Endothelial cell (in vitro differentiated cells): ENCODE measurements at regions not wholly inside any gene's neighbourhood (a gene's known extent, or its start where the extent isn't known, plus 50 kb on each side); places are given as distances from the start of the nearest gene placed in this dataset.

Experiments used
- DNase-seq: peaks from one replicate; pipeline ENCODE4 v3.0.0; 2021; ENCODE audit warnings: low spot score
- H3K27ac Mint-ChIP-seq: one replicate; pipeline ENCODE4 v1.8.0; 2021; ENCODE audit warnings: mixed read lengths, inconsistent platforms; ENCODE audit not compliant: unreplicated experiment
- H3K27me3 Mint-ChIP-seq: one replicate; pipeline ENCODE4 v1.8.0; 2021; ENCODE audit warnings: mild to moderate bottlenecking, moderate library complexity, mixed read lengths, inconsistent platforms; ENCODE audit not compliant: unreplicated experiment
- H3K36me3 Mint-ChIP-seq: one replicate; pipeline ENCODE4 v1.8.0; 2021; ENCODE audit warnings: mild to moderate bottlenecking, low read depth, mixed read lengths, inconsistent platforms; ENCODE audit not compliant: unreplicated experiment
- H3K4me1 Mint-ChIP-seq: one replicate; pipeline ENCODE4 v1.8.0; 2021; ENCODE audit warnings: mild to moderate bottlenecking, mixed read lengths, inconsistent platforms; ENCODE audit not compliant: unreplicated experiment
- H3K4me3 Mint-ChIP-seq: one replicate; pipeline ENCODE4 v1.8.0; 2021; ENCODE audit warnings: mild to moderate bottlenecking, mixed read lengths, inconsistent platforms; ENCODE audit not compliant: unreplicated experiment
- H3K9me3 Mint-ChIP-seq: one replicate; pipeline ENCODE4 v1.8.0; 2021; ENCODE audit warnings: mixed read lengths, inconsistent platforms; ENCODE audit not compliant: unreplicated experiment
- TF ChIP-seq, protein P1 (sequence below): fragments of 200-600 bp; sonication (generic); IDR thresholded peaks from one replicate; pipeline ENCODE4 v1.5.0; 2021; ENCODE audit warnings: antibody characterized with exemption; ENCODE audit not compliant: unreplicated experiment

DNA sequence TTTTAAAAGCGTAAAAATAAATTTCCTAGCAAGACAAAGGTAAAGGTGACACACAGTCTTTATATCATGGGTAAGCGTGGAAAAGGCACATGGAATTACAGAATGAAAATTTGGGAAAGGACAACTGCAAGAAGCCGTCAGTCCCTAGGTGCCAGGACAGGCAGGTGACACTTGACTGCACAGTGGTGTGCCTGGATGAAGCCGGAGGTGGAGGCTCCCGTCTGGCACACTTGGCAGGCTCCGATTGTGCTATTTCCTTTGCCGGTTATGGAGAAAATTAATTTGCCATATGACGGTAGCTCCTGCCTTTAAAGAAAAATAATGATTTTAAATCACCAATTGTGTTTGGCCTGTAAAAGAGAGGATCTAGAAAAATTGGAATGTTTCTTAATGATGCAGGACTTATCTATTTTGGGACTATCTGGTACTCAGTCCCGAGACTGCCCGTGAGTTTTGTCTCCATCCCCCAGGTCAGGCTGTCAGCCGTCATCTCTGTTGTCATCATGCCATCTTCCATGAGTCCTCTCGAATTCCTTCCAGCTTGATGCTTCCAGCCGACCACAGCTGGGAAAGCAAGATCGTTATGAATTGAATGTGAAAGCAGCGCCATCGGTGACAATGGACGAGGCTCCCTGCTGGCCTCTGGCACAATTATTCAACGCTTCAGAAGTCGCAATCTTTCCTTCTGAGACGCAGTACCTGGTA lies 56.2 kb upstream of the MGMT start:
- H3K36me3 Mint-ChIP-seq, result no peaks in the 10 kb centered on the region
- no peak overlapping the region for H3K27ac Mint-ChIP-seq
- TF ChIP-seq, protein P1, sequence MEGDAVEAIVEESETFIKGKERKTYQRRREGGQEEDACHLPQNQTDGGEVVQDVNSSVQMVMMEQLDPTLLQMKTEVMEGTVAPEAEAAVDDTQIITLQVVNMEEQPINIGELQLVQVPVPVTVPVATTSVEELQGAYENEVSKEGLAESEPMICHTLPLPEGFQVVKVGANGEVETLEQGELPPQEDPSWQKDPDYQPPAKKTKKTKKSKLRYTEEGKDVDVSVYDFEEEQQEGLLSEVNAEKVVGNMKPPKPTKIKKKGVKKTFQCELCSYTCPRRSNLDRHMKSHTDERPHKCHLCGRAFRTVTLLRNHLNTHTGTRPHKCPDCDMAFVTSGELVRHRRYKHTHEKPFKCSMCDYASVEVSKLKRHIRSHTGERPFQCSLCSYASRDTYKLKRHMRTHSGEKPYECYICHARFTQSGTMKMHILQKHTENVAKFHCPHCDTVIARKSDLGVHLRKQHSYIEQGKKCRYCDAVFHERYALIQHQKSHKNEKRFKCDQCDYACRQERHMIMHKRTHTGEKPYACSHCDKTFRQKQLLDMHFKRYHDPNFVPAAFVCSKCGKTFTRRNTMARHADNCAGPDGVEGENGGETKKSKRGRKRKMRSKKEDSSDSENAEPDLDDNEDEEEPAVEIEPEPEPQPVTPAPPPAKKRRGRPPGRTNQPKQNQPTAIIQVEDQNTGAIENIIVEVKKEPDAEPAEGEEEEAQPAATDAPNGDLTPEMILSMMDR, result no peak
- no peak overlapping the region for H3K4me3 Mint-ChIP-seq
- peaks cover 15% of the 10 kb centered on the region for H3K4me1 Mint-ChIP-seq
- DNase-seq, result no peak
- peaks cover 2% of the 10 kb centered on the region for H3K27me3 Mint-ChIP-seq
- no peaks in the 10 kb centered on the region for H3K9me3 Mint-ChIP-seq

DNA sequence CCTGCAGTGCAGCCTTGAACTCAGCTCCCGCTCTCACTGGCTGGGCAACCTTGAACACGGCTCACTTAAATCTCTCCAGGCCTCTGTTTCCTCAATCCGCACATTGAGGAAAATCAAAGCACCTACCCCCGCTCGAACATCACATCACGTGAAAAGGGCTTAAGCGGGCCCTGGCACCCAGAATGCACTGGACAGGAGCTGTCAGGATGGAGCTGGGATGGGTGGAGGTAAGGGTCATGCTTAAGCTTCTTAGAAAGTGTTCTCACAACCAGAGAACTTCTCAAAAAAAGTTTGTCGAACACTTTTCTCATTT lies 55.7 kb upstream of the MGMT start:
- TF ChIP-seq, protein P1, result no peak
- no peak overlapping the region for H3K4me3 Mint-ChIP-seq
- no peaks in the 10 kb centered on the region for H3K36me3 Mint-ChIP-seq
- peaks cover 2% of the 10 kb centered on the region for H3K27me3 Mint-ChIP-seq
- no peaks in the 10 kb centered on the region for H3K9me3 Mint-ChIP-seq
- H3K4me1 Mint-ChIP-seq, result peaks cover 15% of the 10 kb centered on the region
- DNase-seq, result no peak
- H3K27ac Mint-ChIP-seq, result no peak overlapping the region

DNA sequence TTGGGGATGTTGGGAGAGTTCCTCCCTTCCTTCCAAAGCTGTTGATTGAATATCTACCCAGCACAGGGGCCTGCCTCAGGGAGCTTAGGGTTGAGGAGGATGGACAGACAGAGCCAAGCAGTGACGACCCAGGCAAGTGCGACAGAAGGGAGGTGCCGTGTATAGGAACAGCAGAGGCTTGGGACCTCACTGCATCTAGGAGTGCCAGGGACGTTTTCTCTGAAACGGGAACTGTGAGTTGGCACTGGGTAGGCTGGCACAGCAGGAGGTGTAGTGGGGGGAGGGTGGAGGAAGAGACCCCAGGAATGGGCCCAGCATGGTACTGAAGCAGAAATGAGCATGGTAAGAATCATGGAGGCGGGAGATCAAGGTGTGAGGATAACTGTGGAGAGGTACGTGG lies 55.3 kb upstream of the MGMT start:
- no peaks in the 10 kb centered on the region for H3K9me3 Mint-ChIP-seq
- H3K27ac Mint-ChIP-seq, result no peak overlapping the region
- no peaks in the 10 kb centered on the region for H3K36me3 Mint-ChIP-seq
- no peak overlapping the region for H3K4me3 Mint-ChIP-seq
- no peak for DNase-seq
- TF ChIP-seq, protein P1, result no peak
- H3K27me3 Mint-ChIP-seq, result no peaks in the 10 kb centered on the region
- H3K4me1 Mint-ChIP-seq, result peaks cover 15% of the 10 kb centered on the region

DNA sequence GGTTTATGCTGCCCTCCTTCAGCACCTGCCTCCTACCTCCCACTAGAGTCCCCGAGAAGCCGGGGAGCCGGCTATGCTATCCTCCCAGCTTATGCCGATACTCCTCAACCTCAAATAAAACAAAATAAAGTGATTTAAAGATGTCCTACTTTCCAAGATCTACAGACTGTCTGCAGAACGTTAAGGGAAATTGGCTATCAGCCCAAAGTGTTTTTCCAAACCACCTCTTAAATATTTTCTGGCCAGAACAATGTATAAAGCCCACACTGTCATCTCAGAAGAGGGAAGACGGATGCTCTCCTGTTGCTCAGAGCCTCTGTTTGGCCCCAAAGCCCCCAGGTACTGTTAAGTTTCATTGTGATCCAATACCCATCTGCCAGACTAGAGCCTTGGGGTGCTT lies 54.0 kb upstream of the MGMT start:
- TF ChIP-seq, protein P1, result no peak
- peaks cover 26% of the 10 kb centered on the region for H3K4me1 Mint-ChIP-seq
- H3K36me3 Mint-ChIP-seq, result no peaks in the 10 kb centered on the region
- no peaks in the 10 kb centered on the region for H3K9me3 Mint-ChIP-seq
- H3K27ac Mint-ChIP-seq, result no peak overlapping the region
- no peak for DNase-seq
- no peak overlapping the region for H3K4me3 Mint-ChIP-seq
- no peaks in the 10 kb centered on the region for H3K27me3 Mint-ChIP-seq

DNA sequence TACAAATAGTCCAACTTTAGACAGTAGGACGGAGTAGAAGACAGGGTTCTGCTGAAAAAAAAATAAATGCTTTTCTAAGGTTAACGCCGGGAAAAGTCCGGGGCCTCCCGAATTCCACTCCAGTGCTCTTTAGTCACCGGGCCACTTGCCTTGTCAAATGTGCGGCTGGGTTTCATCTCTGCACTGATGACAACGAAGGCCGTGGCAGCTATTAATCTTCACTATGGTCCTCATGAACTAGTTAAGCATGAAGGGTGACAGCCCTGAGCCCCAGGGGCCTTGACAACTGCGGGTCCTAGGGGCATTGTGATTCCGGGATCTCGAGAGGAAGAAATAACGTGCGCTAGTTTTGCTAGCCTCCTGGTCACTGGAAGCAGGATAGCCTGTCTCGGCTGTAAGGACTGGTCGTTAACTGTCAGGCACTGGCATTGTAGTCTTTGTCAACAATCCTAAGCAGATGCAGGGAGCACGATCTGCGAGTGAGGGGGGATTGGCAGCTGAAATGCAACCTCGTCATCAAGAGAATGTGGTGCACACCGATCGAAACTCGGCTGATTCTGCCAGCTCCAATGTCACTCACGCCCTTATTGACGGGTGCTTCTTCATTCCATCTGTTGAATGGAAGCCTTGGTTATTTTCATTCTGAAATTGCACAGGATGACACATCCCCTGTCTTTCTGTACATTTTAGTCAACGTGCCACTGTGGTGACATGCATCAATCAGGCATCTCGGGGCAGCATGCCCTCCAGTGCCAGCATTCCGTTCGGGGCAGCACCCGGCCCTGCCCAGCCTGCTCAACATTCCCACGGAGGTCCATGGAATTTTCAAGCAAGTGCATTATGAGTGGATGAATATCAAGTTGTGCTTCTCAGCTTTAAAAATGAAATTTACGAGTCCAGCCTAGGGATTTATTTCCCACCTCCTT lies 51.6 kb upstream of the MGMT start:
- DNase-seq, result no peak
- Mint-ChIP-seq H3K4me3 (no peak overlapping the region), H3K27me3 (no peaks in the 10 kb centered on the region), H3K9me3 (no peaks in the 10 kb centered on the region), H3K4me1 (peaks cover 28% of the 10 kb centered on the region), H3K27ac (no peak overlapping the region), H3K36me3 (no peaks in the 10 kb centered on the region)
- TF ChIP-seq, protein P1, result no peak
